ENCODE measurements at regions not wholly inside any gene's neighbourhood (a gene's known extent, or its start where the extent isn't known, plus 50 kb on each side); places are given as distances from the start of the nearest gene placed in this dataset.

DNA sequence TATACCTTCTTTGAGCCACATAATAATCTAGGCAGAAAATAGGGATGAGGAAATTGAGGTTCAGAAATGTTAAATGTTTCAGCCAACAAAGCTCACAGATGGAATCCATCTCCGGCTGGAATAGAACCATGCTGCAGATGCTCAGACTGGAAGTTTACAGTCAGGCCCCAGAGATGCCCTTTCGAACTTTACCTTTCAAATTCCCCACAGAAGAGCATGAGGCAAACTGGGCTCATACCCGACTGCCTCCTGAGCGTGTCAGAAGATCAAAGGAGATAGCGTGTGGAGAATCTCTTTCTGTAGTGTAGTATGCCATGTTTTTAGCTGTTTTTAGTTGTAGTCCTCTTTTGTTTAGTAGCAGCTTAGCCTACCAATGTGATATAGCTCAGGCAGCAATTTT, 72.0 kb upstream of the DAP start:
- H3K27ac ChIP-seq (ENCODE audit: low read depth, low read length): no peak overlapping the region
- H3K4me2 ChIP-seq (ENCODE audit: low read length): no peak overlapping the region

DNA sequence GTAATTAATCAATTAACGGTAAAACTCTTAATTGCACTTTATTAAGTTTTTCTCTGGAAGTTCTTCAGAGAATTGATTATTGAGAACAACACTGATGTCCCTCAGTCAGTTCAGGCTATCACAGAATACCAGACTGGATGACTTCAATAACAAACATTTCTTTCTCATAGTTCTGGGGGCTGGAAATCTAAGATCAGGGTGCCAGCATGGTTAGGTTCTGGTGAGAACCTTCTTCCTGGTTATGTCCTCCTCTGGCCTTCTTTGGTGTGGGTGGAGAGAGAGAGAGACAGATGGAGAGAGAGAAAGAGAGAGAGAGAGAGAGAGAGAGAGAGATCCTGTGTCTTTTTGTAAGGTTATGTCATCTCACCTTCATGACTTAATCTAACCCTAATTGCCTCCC, 71.4 kb upstream of the DAP start:
- no peaks in the 10 kb centered on the region for H3K36me3 ChIP-seq (ENCODE audit: control insufficient read depth, low read length)
- H3F3A ChIP-seq (ENCODE audit: control insufficient read depth, insufficient read depth): no peaks in the 10 kb centered on the region
- H3K9me2 ChIP-seq (replicated peaks; ENCODE audit: control insufficient read depth, low read length): no peaks in the 10 kb centered on the region
- H3K9me3 ChIP-seq (ENCODE audit: control insufficient read depth, insufficient read depth, low read length): no peaks in the 10 kb centered on the region
- TF ChIP-seq, protein P1, sequence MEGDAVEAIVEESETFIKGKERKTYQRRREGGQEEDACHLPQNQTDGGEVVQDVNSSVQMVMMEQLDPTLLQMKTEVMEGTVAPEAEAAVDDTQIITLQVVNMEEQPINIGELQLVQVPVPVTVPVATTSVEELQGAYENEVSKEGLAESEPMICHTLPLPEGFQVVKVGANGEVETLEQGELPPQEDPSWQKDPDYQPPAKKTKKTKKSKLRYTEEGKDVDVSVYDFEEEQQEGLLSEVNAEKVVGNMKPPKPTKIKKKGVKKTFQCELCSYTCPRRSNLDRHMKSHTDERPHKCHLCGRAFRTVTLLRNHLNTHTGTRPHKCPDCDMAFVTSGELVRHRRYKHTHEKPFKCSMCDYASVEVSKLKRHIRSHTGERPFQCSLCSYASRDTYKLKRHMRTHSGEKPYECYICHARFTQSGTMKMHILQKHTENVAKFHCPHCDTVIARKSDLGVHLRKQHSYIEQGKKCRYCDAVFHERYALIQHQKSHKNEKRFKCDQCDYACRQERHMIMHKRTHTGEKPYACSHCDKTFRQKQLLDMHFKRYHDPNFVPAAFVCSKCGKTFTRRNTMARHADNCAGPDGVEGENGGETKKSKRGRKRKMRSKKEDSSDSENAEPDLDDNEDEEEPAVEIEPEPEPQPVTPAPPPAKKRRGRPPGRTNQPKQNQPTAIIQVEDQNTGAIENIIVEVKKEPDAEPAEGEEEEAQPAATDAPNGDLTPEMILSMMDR (IDR thresholded peaks at IDR 0.05; ENCODE audit: low read depth, low read length, poor library complexity, severe bottlenecking): no peak
- TF ChIP-seq EZH2phosphoT487 (IDR thresholded peaks at IDR 0.05; ENCODE audit: borderline replicate concordance, low read length): no peak
- H3K27me3 ChIP-seq (ENCODE audit: control insufficient read depth, low read length): no peaks in the 10 kb centered on the region
- H3K27ac ChIP-seq (ENCODE audit: low read depth, low read length): no peak overlapping the region
- H3K4me2 ChIP-seq (ENCODE audit: low read length): no peak overlapping the region
- no peaks in the 10 kb centered on the region for H3K4me1 ChIP-seq (ENCODE audit: control insufficient read depth, low read length)
- no peaks in the 10 kb centered on the region for H3K79me2 ChIP-seq (ENCODE audit: control insufficient read depth, low read length)
- H3K4me3 ChIP-seq (ENCODE audit: low read length): no peak overlapping the region
- no peaks in the 10 kb centered on the region for H4K20me1 ChIP-seq (ENCODE audit: control insufficient read depth, insufficient read depth, low read depth, low read length)

More for the DNA sequence above, 72.0 kb upstream of the DAP start:
- Histone ChIP-seq H3K36me3 (ENCODE audit: control insufficient read depth, low read length) (no peaks in the 10 kb centered on the region), H3K4me3 (ENCODE audit: low read length) (no peak overlapping the region), H3K79me2 (ENCODE audit: control insufficient read depth, low read length) (no peaks in the 10 kb centered on the region), H3K9me3 (ENCODE audit: control insufficient read depth, insufficient read depth, low read length) (no peaks in the 10 kb centered on the region), H3K9me2 (replicated peaks; ENCODE audit: control insufficient read depth, low read length) (no peaks in the 10 kb centered on the region), H3K27me3 (ENCODE audit: control insufficient read depth, low read length) (no peaks in the 10 kb centered on the region), H4K20me1 (ENCODE audit: control insufficient read depth, insufficient read depth, low read depth, low read length) (no peaks in the 10 kb centered on the region), H3K4me1 (ENCODE audit: control insufficient read depth, low read length) (no peaks in the 10 kb centered on the region), H3F3A (ENCODE audit: control insufficient read depth, insufficient read depth) (no peaks in the 10 kb centered on the region)
- no peak for TF ChIP-seq EZH2phosphoT487 (IDR thresholded peaks at IDR 0.05; ENCODE audit: borderline replicate concordance, low read length)
- TF ChIP-seq, protein P1 (IDR thresholded peaks at IDR 0.05; ENCODE audit: low read depth, low read length, poor library complexity, severe bottlenecking): no peak

DNA sequence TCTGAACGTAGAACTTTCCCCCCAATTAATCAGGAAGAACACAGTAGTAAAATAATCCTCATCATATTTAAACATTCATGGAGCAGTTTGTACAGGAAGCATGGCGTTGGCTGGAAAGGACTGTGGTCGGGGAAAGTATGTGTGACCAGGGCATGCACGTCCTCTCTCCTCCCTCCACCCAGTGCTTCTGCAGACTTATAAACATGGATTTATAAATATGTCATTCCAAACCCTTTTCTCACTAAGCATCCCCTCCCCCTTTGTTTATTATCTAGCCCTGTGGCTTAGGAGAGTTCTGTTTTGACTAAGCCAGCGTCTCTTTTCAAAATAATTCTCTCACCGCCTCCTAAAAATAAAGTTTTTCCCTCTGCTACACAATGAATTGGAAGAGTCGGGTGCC, 70.4 kb upstream of the DAP start:
- Histone ChIP-seq H3K4me1 (ENCODE audit: control insufficient read depth, low read length) (peaks cover 1% of the 10 kb centered on the region), H3K27ac (ENCODE audit: low read depth, low read length) (no peak overlapping the region), H3K4me2 (ENCODE audit: low read length) (no peak overlapping the region), H3K9me3 (ENCODE audit: control insufficient read depth, insufficient read depth, low read length) (no peaks in the 10 kb centered on the region), H3K79me2 (ENCODE audit: control insufficient read depth, low read length) (no peaks in the 10 kb centered on the region), H3K27me3 (ENCODE audit: control insufficient read depth, low read length) (no peaks in the 10 kb centered on the region), H4K20me1 (ENCODE audit: control insufficient read depth, insufficient read depth, low read depth, low read length) (no peaks in the 10 kb centered on the region), H3K4me3 (ENCODE audit: low read length) (no peak overlapping the region), H3K9me2 (replicated peaks; ENCODE audit: control insufficient read depth, low read length) (no peaks in the 10 kb centered on the region), H3K36me3 (ENCODE audit: control insufficient read depth, low read length) (no peaks in the 10 kb centered on the region), H3F3A (ENCODE audit: control insufficient read depth, insufficient read depth) (no peaks in the 10 kb centered on the region)
- TF ChIP-seq, protein P1 (IDR thresholded peaks at IDR 0.05; ENCODE audit: low read depth, low read length, poor library complexity, severe bottlenecking): no peak
- no peak for TF ChIP-seq EZH2phosphoT487 (IDR thresholded peaks at IDR 0.05; ENCODE audit: borderline replicate concordance, low read length)

DNA sequence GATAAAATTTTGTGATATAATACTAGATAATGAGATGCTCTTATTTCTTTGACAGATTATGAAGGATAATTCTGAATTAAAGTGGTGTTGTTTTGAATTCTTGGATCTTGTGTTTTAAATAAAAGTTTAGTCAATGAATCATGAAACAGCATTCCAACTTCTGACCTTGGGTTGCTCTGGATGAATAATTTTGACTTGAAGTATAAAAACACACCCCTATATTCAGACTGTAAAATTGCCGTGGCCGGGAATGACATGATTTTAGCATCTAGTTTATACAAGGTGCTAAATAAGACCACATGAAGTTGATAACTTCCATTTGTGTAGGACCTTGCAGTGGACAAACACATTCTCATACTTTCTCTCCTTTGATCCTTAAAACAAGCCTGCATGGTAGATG, 67.2 kb upstream of the DAP start:
- Histone ChIP-seq H3K9me2 (replicated peaks; ENCODE audit: control insufficient read depth, low read length) (no peaks in the 10 kb centered on the region), H4K20me1 (ENCODE audit: control insufficient read depth, insufficient read depth, low read depth, low read length) (no peaks in the 10 kb centered on the region), H3K79me2 (ENCODE audit: control insufficient read depth, low read length) (no peaks in the 10 kb centered on the region), H3K4me2 (ENCODE audit: low read length) (no peak overlapping the region), H3K4me3 (ENCODE audit: low read length) (no peak overlapping the region), H3K27me3 (ENCODE audit: control insufficient read depth, low read length) (no peaks in the 10 kb centered on the region), H3K9me3 (ENCODE audit: control insufficient read depth, insufficient read depth, low read length) (no peaks in the 10 kb centered on the region), H3K4me1 (ENCODE audit: control insufficient read depth, low read length) (peaks cover 15% of the 10 kb centered on the region), H3K36me3 (ENCODE audit: control insufficient read depth, low read length) (no peaks in the 10 kb centered on the region), H3K27ac (ENCODE audit: low read depth, low read length) (no peak overlapping the region), H3F3A (ENCODE audit: control insufficient read depth, insufficient read depth) (no peaks in the 10 kb centered on the region)
- TF ChIP-seq EZH2phosphoT487 (IDR thresholded peaks at IDR 0.05; ENCODE audit: borderline replicate concordance, low read length): no peak
- TF ChIP-seq, protein P1 (IDR thresholded peaks at IDR 0.05; ENCODE audit: low read depth, low read length, poor library complexity, severe bottlenecking): no peak
